ENCODE measurements at regions not wholly inside any gene's neighbourhood (a gene's known extent, or its start where the extent isn't known, plus 50 kb on each side); places are given as distances from the start of the nearest gene placed in this dataset.

DNA sequence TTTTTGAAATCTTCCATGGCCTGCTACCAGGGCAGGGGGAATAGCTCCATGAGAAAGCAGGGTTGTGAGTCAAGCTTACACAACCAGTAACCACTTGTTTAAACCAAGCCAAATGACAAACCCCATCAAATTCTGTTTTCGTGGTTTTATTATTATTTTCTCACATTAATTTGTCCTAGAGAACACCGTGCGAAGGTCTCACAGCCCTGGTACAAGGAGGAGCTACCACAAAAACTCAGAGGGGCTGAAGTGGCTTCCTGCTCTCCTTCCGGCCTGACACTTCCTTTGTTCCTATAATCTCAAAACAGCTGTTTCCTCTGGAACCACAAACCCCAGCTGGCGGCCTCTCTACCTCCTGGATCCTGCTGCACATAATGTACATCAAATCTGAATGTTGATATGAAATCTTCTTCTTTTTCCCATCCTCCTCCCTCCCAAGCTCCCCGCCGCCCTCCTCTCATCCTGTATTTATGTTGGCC, 375.9 kb downstream of the MCTP2 start:
- DNase-seq (ENCODE audit: low spot score): no peak

DNA sequence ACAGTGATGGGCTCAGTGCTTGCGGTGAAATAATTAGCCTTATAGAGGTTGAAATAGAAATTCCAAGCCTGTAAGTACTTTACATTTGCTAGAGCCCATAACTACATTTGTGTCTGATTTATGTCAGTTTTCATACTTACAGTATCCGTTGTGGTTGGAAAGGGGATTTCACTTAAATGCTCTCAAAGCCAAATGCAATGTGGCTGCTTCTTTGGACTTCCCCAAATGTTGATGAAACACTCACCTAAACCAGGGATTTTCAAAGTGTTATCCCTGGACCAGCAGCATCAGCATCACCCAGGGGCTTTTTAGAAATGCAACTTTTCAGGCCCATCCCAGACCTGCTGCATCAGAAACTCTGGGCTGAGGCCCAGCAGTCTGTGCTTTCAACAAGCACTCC, 378.7 kb downstream of the MCTP2 start:
- no peak for DNase-seq (ENCODE audit: low spot score)

DNA sequence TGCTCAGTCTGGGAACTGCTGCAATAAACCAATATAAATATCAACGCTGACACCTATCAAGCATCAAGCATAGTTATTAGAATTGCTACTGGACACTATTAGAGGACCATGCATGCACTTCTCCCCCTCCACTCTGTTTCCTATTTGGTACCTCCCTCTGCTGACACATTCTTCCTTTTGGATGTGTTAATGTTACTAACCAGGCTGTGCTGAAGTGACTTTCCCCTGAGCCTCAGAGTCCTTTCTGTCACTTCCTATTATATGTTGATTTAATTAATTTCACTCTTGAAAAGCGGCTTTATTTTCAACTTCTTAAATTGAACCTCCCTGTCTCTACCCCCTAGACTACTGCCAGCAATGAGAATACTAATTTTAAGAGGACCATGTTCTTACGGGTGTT, 379.1 kb downstream of the MCTP2 start:
- no peak for DNase-seq (ENCODE audit: low spot score)

GRCh38 chr15:94611656-94612055, 380.3 kb downstream of the MCTP2 start:
- no peak for DNase-seq (ENCODE audit: low spot score)

GRCh38 chr15:94615688-94616087, 384.3 kb downstream of the MCTP2 start:
- no peak for DNase-seq (ENCODE audit: low spot score)

DNA sequence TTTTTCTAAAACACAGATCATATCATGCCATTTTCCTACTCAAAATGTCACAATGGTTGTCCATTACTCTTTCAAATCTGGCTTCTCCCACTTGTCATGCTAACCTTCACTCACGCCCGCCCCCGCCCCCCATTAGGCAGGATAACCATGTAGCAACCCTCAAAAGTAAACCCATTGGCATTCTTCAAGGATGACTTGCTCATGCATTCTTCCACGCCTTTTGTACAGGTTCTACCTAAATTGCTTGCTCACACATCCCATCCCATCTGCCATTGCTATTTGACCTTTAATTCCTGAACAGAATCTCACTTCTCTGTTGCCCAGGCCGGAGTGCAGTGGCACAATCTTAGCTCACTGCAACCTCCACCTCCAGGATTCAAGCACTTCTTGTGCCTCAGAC, 389.3 kb downstream of the MCTP2 start:
- DNase-seq (ENCODE audit: low spot score): no peak

DNA sequence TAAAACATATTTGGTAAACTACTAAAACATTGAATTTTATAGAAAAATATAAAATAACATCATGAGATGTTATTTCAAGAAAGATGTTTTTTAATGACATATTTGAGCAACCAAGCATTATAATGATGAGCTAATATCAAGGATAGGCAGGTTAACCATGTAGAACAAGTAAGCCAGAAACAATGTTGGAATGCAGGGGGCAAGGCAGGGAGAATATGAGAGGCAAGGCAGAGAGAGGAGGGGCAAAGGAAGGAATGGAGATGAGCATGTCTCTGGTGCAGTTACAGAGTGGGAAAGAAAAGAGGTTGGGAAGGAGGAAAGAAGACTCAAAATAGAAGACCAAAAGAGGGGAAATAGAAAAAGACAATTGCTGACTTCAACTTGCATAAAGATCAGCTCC, 390.4 kb downstream of the MCTP2 start:
- DNase-seq (ENCODE audit: low spot score): no peak

GRCh38 chr15:94626949-94627348, 395.6 kb downstream of the MCTP2 start:
- DNase-seq (ENCODE audit: low spot score): no peak

GRCh38 chr15:94631608-94632007, 400.2 kb downstream of the MCTP2 start:
- no peak for DNase-seq (ENCODE audit: low spot score)

- peak; percentile 33 for DNase-seq (ENCODE audit: low spot score)
These were observed 406.8 kb downstream of the MCTP2 start for GRCh38 chr15:94638183-94638582.

GRCh38 chr15:94639701-94640100, 408.3 kb downstream of the MCTP2 start:
- DNase-seq (ENCODE audit: low spot score): no peak

- DNase-seq (ENCODE audit: low spot score): no peak
These were observed 413.1 kb downstream of the MCTP2 start for GRCh38 chr15:94644433-94644832.

GRCh38 chr15:94653071-94653470, 421.7 kb downstream of the MCTP2 start:
- DNase-seq (ENCODE audit: low spot score): no peak

DNA sequence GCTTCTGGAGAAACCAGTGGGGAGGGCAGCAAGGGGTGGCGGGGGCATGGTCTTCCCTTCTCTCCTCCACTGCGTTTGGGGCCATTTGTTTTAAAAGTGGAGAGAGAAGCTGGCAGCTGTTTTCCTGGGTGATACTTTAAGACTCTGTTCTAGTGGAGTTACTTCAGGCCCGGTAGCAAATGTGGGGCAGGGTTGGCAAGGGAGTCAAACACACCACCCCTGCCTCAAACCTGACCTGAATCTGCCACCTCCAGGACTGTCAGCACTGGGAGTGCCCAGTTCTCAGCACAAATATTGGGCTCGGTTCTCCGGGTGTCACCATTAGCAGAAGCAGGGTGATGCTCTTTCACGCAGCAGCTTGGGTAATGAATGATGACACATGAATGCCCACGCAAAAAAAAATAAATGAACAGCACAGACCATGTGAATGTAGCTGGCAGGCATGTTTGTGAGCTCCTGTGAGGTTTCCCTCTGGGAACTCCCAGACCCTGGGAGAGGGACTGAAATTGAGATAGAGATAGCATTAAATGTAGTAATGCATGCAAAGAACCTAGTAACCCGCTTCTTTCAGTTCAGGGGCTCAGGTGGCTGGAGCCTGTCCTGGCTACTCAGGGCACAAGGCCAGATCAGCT, 424.0 kb downstream of the MCTP2 start:
- no peak for DNase-seq (ENCODE audit: low spot score)

DNA sequence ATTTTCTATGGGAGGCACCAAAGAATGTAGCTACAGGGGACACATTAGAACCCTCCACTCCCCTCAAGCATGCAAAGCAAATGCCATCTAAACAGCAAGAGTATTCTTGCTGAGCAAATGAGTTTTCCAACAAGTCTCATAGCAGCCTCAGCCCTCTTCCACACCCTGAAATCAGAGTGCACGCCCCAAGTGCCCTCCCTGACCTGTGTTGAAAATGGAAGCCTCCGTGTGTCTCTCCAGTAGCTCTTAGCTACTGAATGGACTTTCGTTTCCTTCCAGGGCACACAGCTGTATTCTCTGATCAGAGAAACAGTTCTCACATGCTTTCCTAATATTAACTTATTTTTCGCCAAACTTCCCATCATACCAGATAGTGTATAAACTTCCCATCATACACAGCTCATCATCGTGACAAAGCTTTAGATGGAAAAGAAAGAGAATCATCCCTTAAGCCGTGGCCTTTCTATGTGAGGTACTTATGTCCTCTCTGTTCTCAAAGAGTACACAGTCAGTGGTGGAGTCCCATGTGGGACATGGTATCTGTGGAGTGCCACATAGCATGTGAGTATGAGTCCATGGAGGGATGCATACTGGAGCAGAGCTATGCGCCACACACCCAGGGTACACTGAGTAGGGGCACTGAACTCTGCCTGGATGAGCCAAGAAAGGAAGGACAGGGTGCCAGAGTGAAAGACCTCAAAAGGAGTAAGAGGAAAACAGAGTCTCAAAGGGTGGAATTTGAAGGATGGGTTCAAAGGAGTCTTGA, 434.5 kb downstream of the MCTP2 start:
- DNase-seq (ENCODE audit: low spot score): no peak

GRCh38 chr15:94666553-94666952, 435.2 kb downstream of the MCTP2 start:
- DNase-seq (ENCODE audit: low spot score): no peak

- no peak for DNase-seq (ENCODE audit: low spot score)
These were observed 435.7 kb downstream of the MCTP2 start for GRCh38 chr15:94667109-94667508.

DNA sequence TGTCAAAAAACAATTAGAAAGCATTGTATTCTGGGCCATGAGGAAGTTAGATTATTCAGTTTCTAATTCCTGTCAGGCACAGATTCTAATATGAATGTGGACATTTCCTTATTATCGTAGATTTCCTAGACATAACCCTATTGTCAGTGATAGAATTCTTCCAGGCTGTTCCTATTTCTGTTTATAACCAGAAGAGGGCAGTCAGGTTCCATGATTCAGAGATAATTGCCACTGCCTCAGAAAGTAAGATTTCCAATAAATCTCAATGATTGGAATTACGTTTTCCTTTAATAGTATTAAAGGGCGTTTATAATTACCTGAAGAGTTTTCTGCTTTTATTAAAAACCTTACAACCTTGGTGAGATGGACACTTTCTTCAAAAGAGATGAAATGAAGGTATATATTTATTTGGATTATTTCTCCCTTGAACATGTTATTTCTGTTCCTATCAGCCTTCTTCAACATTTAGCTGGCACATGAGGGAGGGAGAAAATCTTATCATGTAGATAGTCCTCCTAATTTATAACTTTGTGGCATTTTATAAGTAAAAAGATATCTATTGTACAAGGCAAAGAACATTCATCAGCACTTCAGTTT, 439.2 kb downstream of the MCTP2 start:
- DNase-seq (ENCODE audit: low spot score): peak; percentile 50

DNA sequence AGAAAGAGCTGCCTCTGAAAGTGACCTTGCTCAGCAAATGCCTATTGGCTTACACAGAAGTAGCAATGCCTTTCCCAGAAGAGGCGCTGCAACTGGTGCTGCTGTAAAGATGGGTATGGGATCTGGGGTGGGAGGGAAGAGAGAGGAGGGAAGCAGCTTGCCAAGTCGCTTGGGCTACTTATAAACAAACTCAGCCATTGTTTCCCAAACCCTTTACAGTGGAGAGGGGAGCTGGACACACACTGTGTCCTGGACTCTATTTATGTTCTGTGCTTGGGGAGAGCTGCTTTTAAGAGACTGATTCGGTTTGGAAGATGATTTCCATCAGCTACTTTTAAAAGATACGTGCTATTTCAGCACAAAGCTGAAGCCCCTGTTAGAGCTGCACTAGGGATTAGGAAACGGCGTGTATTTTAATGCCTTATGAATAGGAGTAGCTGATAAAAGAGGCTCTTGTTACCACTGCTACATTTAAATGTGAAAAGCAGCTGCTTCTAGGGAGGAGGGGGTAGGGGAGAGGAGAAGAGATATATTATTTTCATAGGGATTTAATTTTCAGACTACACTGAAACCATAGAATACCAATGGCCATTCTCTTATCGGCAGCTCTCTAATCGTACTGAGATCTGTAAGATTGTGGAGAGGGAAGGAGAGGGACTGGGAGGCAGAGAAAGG, 440.6 kb downstream of the MCTP2 start:
- peak; percentile 67 for DNase-seq (ENCODE audit: low spot score)

DNA sequence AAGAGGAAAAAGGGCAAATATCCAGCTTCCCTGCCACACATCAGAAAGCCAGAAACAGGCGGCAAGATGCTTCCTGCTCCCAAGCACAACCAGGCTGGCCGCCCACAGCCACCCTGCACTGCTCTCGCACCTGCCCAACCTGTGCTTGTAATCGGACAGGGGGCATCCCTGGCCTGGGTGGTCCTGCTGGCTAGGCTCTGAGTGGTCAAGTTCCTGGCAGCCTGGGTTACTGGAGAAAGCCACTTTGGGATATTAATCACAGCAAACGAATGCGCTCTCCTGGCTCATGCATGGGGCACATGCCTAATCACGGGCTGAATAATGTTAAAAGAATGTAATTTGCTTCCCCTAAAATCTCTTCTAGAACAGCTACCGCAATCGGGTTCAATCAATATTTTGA, 442.4 kb downstream of the MCTP2 start:
- DNase-seq (ENCODE audit: low spot score): no peak

- no peak for DNase-seq (ENCODE audit: low spot score)
These were observed 442.9 kb downstream of the MCTP2 start for GRCh38 chr15:94674296-94674695.

DNA sequence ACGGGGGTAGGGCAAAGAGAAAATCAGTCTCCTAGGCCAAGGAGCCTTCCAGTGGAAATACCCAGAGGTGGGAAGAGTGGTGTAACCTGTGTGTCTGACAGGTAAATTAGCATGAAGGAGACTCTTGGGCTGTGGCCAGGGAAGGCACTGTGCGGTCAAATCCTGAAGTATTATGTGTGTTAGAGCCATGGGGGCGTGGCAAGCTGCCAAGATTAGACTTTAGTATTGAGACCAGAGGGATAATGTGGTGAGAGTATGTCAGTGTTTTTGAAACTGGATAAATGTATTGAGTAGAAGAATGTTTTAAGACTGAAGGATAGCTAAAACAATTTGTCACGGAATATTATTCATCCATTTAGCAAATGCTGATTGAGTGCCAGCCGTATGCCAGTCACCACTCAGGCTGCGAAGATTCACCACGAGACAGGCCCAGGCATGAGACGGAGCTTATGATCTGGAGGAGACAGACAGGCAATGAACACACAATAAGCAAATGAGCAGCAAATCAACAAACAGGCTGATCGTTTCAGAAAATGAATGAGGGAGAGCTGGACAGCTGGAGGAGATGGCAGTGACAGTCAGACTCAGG, 445.9 kb downstream of the MCTP2 start:
- DNase-seq (ENCODE audit: low spot score): no peak
